DND-41 (cell line): ENCODE measurements at regions not wholly inside any gene's neighbourhood (a gene's known extent, or its start where the extent isn't known, plus 50 kb on each side); places are given as distances from the start of the nearest gene placed in this dataset.

Experiments
- EZH2 ChIP-seq: IDR thresholded peaks from 3 replicates; pipeline ENCODE4 v1.6.1; 2012; ENCODE audit warnings: borderline replicate concordance, low read depth, mild to moderate bottlenecking, moderate library complexity, low read length, inconsistent platforms; ENCODE audit not compliant: severe bottlenecking
- TF ChIP-seq, protein P1 (sequence below): IDR thresholded peaks from 2 replicates; pipeline ENCODE4 v1.5.1; 2012; ENCODE audit warnings: borderline replicate concordance, low read length, moderate library complexity, mild to moderate bottlenecking; ENCODE audit not compliant: poor library complexity, severe bottlenecking; ENCODE audit errors: extremely low read depth

DNA sequence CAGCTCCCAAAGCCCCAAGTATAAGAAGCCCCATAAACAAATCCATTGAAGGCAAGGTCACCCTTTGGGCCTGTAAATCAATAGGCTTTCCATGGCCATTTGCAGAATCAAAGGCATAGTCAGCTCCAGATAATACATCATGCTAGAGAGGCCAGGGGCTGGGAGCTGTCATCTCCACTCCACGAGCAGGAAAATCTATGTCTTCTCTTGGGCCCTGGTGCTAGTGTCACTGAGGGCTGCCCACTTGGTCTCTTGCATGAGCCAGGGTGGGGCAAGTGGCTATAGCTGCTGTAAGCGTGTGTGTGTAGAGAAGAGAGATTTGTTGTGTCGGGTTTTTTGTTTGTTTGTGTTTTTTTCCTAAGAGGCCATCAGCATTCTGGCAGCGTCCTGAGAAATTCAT lies 90.0 kb upstream of the ZNF618 start:
- TF ChIP-seq, protein P1, sequence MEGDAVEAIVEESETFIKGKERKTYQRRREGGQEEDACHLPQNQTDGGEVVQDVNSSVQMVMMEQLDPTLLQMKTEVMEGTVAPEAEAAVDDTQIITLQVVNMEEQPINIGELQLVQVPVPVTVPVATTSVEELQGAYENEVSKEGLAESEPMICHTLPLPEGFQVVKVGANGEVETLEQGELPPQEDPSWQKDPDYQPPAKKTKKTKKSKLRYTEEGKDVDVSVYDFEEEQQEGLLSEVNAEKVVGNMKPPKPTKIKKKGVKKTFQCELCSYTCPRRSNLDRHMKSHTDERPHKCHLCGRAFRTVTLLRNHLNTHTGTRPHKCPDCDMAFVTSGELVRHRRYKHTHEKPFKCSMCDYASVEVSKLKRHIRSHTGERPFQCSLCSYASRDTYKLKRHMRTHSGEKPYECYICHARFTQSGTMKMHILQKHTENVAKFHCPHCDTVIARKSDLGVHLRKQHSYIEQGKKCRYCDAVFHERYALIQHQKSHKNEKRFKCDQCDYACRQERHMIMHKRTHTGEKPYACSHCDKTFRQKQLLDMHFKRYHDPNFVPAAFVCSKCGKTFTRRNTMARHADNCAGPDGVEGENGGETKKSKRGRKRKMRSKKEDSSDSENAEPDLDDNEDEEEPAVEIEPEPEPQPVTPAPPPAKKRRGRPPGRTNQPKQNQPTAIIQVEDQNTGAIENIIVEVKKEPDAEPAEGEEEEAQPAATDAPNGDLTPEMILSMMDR: no peak
- no peak for TF ChIP-seq EZH2
